NCI-H1092 (cell line): ENCODE measurements at regions not wholly inside any gene's neighbourhood (a gene's known extent, or its start where the extent isn't known, plus 50 kb on each side); places are given as distances from the start of the nearest gene placed in this dataset.
"Not testable (repeated sequence)": the region's sequence is repeated elsewhere in the genome, so short reads cannot be mapped to it uniquely, and the experiment has no call there.

Source experiments
- DNase-seq: peaks from one replicate; lab custom pipeline; 2025; lab: John Stamatoyannopoulos, UW

DNA sequence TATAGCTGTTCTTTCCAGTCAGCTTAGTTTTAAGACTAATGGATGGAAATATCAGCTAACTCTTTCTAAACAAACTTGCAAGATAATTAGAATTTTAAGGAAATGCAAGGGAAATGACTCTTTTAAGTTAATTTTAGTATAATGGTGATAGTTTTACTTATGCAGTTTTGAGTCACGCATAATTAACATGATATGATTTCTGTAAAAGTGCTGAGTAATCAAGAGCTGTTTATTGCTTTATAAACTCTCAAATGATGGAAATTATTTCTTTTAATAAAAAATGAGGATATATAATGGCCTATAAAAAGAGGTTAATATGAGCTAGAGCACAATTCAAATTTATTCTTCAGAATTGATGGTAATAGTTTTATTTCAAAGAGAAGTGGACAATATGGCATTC lies 385.9 kb downstream of the GLUD2 start:
- no peak for DNase-seq

DNA sequence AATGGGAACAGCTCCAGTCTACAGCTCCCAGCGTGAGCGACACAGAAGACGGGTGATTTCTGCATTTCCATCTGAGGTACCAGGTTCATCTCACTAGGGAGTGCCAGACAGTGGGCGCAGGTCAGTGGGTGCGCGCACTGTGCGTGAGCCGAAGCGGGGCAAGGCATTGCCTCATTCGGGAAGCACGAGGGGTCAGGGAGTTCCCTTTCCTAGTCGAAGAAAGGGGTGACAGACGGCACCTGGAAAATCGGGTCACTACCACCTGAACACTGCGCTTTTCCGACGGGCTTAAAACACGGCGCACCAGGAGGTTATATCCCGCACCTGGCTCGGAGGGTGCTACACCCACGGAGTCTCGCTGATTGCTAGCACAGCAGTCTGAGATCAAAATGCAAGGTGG lies 390.3 kb downstream of the GLUD2 start:
- not testable (repeated sequence) for DNase-seq

DNA sequence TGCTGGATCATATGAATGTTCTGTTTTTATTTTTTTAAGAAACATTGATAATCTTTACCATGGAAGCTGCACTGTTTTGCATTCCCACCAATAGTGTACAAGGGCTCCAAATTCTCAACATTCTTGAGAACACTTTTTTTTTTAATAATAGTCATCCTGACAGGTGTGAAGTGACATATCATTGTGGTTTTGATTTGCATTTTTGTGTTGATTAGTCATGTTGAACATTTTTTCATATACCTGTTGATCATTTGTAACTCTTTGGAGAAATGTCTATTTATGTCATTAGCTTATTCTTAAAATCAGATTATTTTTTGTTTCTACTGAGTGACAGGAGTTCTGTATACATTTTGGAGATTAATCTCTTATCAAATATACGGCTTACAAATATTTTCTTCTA lies 408.5 kb downstream of the GLUD2 start:
- DNase-seq: no peak

DNA sequence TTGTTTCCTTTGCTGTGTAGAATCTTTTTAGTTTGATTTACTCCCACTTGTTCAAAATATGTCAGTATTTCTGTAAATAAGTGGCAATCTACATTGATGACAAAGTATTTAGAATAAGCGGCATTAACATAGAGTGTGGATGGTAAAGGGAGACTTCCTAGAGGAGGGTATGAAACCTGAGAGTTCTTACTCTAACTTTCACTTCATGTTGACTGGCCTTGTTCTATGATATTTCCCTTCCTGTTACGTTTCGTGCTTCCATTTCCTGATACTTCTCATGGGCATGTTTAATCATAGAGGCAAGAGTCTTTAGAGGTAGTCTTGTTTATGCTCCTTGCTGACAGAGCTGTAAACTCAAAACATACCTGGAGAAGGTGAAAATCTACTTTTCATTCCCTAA lies 408.9 kb downstream of the GLUD2 start:
- no peak for DNase-seq

DNA sequence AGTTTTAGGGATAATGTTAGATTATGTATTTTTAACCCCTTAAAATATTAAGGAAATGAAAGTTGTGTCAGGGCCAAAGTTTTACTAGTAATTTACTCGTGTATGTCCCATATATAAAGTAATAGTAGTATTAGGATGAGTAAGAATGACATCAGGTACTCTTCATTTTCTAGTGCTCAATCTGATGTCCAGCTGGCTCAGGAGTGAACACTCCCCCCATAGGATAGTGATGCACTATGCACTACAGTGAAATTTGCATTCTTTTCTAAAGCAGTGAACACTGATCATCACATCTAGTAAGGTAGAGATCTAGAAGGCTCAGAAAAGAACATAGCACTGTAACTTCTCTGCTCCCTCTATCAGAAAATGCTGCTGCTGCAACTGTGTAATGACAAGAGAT lies 409.7 kb downstream of the GLUD2 start:
- DNase-seq: no peak

DNA sequence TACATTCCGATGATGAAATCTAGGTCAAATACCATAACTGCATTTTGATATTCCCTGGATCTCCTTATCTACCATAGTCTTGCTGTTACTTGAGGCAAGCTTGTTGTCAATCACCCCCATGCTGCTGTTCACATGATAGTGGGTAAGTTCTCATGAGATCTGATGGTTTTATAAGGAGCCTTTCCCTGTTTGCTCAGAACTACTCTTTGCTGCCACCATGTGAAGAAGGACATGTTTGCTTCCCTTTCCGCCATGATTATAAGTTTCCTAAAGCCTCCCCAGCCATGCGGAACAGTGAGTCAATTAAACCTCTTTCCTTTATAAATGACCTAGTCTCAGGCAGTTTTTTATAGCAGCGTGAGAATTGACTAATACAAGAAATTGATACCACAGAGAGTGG lies 432.0 kb downstream of the GLUD2 start:
- DNase-seq: no peak

DNA sequence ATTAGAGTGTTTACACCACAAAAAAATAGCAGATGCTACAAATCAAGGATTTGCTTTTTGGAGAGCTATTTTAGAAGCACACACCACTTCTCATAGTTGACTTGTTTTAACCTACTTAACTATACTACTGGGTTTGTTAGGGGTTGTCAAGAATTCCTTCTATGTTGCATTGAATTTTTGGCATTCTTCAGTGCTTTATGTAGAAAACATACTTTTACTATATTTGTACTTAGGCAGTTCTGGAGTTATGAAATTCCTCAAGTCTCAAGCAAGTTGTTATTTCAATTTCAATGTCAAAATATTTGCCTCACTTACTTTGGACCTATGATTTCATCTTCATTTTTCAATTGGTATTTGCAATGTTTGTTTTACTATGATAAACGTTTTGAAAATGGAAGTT lies 449.6 kb downstream of the GLUD2 start:
- DNase-seq: no peak

DNA sequence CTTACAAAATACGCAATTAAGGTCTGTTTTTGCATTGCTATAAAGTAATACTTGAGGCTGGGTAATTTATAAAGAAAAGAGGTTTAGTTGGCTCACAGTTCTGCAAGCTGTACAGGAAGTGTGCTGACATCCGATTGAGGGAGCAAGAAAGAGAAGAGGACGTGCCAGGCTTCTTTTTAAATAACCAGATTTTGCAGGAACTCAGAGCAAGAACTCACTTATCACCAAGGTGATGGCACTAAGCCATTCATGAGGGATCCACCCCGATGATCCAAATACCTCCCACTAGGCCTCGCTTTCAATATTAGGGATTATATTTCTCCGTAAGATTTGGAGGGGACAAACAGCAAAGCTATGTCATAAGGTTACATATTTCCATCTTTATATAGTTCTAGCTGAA lies 456.7 kb downstream of the GLUD2 start:
- no peak for DNase-seq

DNA sequence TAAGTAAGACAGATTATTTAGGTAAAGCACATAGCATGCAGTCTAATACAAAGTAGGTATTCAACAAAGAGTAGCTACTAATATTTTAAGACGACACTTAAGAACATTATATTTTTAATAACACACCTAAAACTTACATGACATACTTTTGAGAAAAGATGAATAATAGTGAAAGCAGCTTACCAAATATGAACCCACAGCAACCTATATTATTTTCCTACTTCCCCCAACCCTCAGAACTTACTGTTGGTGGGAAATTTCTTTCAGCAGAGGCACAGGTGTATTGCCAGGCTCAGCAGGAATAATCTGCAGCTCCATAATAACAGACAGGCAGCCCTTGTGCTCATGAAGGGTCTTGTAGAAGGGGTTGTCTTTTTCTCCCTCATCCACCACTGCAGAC lies 498.9 kb downstream of the GLUD2 start:
- DNase-seq: no peak

DNA sequence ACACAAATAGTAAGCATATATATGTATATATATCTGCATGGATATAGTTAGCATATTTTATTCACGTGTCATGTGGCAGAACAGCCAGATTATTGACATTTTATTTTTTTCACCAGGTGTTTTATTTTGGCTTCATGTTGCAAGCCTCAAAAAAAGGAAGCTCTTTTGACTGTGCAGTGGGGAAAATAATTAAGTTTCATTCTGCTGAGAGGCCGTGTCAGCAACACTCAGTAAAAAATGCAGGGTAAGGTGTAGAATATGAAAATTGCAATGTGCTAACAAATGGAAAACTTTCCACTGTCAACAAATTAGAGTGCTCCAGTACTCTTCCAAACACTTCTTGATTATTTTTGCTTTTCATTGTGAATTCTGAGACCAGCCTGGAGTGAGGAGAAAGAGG lies 511.5 kb downstream of the GLUD2 start:
- no peak for DNase-seq

DNA sequence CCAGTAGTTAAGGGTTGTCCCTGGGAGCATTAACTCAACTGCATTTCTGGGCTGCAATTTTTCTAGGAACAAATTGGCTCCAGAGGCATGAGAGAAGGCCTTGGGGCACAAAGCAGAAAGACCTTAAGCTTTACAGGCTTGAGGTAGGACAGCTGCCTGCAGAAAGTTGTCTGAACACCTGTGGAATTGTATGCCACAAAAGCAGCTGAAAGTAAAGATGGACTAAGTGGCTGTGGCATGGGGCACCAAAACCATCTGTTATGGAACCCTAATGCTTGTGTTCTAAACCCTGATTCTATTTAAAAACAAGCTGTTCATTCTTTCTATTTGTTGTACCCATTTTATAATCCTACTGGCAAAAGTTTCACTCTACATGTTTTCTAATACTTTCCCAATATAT lies 515.2 kb downstream of the GLUD2 start:
- no peak for DNase-seq

DNA sequence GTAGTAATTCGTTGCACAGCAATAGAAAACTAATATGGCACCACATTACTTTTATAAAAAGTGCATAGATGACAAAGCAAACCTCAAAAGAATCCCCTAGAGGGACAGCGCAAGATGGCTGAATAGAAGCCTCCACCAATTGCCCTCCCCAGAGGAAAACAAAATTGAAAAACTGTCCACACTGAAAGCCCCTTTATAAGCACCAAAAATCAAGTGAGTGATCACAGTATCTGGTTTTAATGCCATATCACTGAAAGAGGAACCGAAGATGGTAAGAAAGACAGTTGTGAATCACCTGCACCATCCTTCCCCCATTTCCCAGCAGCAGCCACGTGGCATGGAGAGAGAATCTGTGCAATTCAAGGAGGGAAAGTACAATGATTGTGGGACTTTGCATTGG lies 522.2 kb downstream of the GLUD2 start:
- no peak for DNase-seq

DNA sequence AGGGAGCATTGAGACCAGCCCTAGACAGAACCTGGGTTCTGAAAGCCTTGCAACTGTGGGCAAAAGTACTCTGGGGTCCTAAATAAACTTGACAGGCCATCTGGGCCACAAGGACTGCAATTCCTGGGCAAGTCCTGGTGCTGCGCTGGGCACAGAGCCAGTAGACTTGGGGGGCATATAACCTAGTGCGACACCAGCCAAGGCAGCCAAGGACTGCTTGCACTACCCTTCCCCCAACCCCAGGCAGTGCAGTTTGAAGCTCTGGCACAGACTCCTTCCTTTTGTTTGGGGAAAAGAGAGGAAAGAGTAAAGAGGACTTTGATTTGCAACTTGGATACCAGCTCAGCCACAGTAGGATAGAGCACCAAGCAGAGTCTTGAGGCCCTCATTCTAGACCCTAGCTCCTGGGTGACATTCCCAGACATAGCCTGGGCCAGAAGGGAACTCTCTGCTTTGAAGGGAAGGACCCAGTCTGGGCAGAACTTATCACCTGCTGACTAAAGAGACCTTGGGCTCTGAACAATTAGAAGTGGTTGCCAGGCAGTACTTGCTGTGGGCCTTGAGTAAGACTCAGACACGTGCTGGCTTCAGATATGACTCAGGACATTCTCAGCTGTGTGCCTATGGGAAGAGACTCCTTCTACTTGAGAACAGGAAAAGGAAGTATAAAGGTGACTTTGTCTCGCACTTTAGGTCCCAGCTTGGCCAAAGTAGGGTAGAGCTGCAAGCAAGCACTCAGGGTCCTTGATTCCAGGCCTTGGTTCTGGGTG lies 522.8 kb downstream of the GLUD2 start:
- DNase-seq: no peak

DNA sequence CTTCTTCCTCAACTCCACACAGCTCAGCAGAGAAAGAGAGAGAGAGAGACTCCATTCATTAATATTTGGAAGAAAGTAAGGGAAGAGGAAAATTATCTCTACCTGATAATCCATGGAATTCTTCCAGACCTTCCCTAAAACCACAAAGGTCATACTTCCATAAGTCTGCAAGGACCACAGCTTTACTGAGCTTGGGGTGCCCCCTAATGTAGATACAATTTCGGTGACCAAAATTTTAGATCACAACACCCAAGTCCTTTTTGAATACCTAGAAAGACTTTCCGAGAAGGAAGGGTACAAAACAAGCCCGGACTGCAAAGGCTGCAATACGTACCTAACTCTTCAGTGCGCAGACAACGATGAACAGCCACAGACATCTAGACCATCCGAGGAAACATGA lies 523.9 kb downstream of the GLUD2 start:
- DNase-seq: no peak

DNA sequence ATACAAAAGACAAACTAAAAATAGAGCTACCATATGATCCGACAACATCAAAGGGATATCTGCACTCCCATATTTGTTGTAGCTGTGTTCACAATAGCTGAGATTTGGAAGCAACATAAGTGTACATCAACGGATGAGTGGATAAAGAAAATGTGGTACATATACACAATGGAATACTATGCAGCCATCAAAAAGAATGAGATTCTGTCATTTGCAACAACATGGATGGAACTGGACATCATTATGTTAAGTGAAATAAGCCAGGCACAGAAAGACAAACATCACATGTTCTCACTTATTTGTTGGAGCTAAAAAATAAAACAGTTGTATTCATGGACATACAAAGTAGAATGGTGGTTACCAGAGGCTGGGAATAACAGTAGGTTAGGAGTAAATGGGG lies 527.0 kb downstream of the GLUD2 start:
- DNase-seq: not testable (repeated sequence)

DNA sequence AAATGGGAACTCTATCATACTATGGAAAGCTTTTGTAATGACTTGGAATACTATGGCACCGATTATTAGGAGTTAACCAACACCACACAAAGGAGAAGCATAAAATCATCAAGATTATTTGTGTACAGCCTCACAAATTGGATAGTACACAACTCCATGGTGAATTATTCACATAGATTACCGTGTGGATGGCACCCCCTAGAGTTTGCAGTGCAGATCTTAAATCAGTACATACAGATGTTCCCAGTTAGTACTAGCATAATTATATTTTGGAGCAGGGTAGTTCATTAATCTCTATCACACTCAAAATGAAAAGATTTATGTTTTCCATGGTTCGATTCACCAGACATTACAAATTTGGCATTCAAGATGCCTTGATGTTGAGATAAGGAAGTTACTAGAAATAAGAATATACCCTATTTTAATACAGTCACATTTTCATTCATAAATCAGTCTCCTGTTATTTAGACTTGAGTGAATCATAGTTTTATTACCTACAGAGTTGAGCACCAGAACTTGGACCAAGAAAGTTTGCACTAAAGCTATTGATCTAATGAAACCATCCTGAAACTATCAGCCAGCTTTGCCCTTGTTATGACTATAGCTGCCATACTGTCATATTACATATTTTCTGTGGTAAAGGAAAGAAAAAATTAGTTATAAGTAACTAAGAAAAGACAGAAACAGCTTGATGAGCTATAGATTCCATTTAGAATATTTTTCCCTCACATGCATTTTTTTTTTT lies 531.8 kb downstream of the GLUD2 start:
- DNase-seq: peak; percentile 5

DNA sequence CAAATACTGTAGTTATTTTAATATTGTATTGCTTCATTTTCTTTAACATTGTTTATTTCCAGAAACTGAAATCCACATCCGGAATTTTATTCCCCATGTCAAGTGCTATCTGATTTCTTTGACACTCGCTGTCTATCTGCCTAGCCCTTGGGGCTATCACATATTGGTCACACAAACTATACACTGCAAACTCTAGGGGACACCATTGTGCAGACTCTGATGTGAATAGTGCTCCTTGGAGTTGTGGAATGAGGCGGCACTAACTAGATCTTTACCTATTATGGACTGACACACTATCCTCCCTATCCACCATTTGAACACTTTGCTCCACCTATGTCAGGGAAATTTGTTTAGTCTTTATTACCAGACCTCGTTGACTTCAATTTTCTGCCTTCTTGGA lies 534.5 kb downstream of the GLUD2 start:
- no peak for DNase-seq

DNA sequence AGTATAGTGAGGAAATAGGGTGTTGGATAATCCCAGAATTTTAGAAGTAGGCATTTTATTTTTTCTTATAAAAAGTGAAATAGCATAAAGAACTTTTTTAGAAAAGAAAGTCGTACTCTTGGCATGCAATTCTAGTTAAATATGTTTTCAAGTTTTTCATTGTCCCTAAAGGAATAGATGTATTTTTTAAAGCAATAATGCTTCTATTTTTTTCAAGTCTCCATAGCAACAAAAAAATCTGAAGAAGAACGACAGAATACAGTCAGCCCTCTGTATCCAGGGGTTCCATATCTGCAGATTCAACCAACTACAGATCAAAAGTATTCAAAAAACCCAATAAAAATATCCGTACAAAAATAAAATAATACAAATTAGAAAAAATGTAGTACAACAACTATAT lies 538.2 kb downstream of the GLUD2 start:
- DNase-seq: no peak

DNA sequence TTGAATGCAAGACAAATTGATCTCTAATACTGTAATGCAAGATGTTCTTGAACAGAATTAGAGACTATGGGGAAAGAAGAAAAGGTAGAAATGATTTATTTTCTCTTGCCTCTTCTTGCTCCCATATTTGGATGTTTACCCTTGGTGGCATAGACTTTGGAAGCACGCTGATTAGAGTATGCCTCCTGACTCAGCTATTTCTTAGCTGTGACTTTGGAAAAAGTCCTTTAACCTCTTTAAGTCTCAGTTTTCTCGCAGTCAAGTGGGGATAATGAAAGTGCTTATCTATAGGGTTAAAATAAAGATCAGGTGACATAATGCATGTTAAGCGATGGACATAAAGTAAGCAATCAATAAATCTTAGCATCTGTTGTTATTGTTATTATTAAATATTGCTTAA lies 545.5 kb downstream of the GLUD2 start:
- no peak for DNase-seq

DNA sequence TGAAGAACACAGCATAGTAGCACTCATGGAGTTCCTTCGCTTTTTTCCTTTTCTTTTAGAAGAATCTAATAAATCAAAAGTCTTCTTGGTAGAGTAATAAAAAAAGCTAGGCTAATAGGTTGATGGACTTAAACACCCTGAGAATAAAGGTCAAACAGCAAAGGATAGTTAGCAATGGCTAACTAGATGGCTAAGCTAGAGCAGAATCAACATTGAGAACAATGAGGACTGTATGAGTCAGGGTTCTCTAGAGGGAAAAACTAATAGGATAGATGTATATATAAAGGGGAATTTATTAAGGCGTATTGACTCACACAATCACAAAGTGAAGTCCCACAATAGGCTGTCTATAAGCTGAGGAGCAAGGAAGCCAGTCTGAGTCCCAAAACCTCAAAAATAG lies 550.9 kb downstream of the GLUD2 start:
- no peak for DNase-seq

DNA sequence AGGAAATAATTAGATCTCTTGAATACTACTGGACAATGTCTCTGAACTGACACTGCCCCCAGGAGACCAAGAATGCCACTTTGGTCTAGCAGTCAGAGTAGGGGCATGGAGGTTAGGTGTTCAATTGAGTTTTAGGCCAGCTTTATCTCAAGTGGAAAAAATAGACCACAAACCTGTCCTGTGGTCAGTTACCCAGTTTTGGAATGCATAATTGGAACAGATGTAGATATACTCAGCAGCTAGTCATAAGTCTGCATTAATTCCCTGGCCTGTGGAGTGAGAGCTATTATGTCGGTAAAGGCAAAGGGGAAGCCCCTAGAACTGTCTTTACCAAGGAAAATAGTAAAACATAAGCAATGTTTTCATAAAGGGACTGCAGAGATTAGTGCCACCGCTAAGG lies 587.7 kb downstream of the GLUD2 start:
- no peak for DNase-seq

DNA sequence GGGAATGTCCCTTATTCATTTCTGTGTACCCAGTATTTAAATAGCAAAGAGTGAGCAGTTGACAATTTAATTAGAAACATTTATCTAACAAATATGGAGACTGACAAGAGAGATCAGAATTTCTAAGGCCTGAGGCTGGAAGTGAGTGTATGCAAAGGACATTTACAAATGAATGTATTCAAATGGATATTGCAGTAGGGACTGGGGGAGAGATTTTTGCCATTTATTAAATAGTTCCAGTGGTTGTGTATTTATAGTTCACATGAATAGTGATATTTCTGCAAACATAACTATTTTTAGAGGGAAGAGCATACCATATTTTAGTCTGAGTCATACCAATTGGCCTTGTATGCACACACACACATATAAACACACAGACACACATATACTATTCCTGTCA lies 592.4 kb downstream of the GLUD2 start:
- DNase-seq: no peak

DNA sequence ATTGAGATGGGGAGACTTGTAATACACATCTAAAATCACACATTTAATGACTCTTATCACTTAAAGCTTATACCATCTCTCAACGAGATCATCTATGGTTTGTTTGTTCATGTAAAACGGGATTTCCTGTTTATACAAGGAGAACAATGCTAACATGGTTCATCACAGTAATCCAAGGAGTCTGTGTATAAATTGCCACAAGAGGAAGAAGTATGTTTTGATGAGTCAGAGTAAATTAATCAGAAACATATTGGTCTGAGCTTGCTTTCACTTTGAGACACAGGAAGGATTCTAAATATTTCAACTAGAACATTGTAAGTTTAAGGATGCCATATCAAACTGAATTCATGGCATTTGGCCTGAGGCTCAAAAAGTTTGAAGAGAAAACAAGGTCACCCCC lies 594.1 kb downstream of the GLUD2 start:
- DNase-seq: no peak

DNA sequence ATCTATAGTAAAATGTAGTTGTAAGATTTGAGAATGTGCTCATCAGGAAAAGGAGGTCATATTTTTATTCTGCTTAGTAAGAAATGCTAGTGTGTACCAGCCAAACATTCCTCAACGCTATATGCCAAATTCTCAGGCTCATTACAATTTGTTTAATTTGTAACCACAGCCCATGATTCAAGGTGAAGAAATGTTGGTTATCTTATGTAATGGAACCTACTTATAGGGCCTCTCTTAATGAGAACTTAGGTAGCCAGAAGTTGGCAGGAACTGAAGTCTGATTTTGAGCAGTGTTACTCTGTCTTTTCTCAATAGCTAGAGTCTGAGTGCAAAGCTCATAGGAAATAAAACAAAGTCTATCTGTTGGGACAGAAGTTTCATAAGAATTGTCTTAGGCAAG lies 595.0 kb downstream of the GLUD2 start:
- no peak for DNase-seq
